DOHH2 (cell line): ENCODE measurements at regions not wholly inside any gene's neighbourhood (a gene's known extent, or its start where the extent isn't known, plus 50 kb on each side); places are given as distances from the start of the nearest gene placed in this dataset.

ENCODE experiments used
- CTCF ChIP-seq: fragments of 200-600 bp; sonication (generic); IDR thresholded peaks from one replicate; pipeline ENCODE4 v1.5.1; 2014; ENCODE audit warnings: antibody characterized with exemption, mild to moderate bottlenecking, low read depth, low read length; ENCODE audit not compliant: poor library complexity, severe bottlenecking
- EZH2phosphoT487 ChIP-seq: fragments of 200-600 bp; sonication (generic); IDR thresholded peaks from 2 replicates; pipeline ENCODE4 v1.6.1; 2017; ENCODE audit warnings: borderline replicate concordance, mild to moderate bottlenecking, antibody characterized with exemption, low read length, moderate library complexity, mixed read lengths

- TF ChIP-seq CTCF (no peak), EZH2phosphoT487 (no peak)
These were observed 700.8 kb downstream of the MAT2B start for GRCh38 chr5:164206196-164206595.
